Fibroblast of gingiva (primary cell): ENCODE measurements at regions not wholly inside any gene's neighbourhood (a gene's known extent, or its start where the extent isn't known, plus 50 kb on each side); places are given as distances from the start of the nearest gene placed in this dataset.

Experiments
- DNase-seq: peaks from one replicate; pipeline ENCODE4 v3.0.0-alpha.2; 2011; ENCODE audit warnings: low read depth

GRCh38 chr4:138749303-138749702 lies 266.3 kb upstream of the NOCT start:
- peak; percentile 61 for DNase-seq

- DNase-seq = no peak
These were observed 273.7 kb upstream of the NOCT start for GRCh38 chr4:138741766-138742377.

GRCh38 chr4:138740816-138741745 lies 274.5 kb upstream of the NOCT start:
- no peak for DNase-seq

GRCh38 chr4:138736362-138736761 lies 279.2 kb upstream of the NOCT start:
- DNase-seq = peak; percentile 21

GRCh38 chr4:138734746-138735145 lies 280.8 kb upstream of the NOCT start:
- DNase-seq = peak; percentile 84

GRCh38 chr4:138728566-138728965 lies 287.0 kb upstream of the NOCT start:
- DNase-seq = no peak

GRCh38 chr4:138727731-138728130 lies 287.9 kb upstream of the NOCT start:
- no peak for DNase-seq

- no peak for DNase-seq
These were observed 291.1 kb upstream of the NOCT start for GRCh38 chr4:138724530-138724929.

- no peak for DNase-seq
These were observed 298.8 kb upstream of the NOCT start for GRCh38 chr4:138716559-138717335.

GRCh38 chr4:138710297-138710696 lies 305.3 kb upstream of the NOCT start:
- no peak for DNase-seq

- no peak for DNase-seq
These were observed 305.7 kb upstream of the NOCT start for GRCh38 chr4:138709859-138710258.

- peak; percentile 57 for DNase-seq
These were observed 307.6 kb upstream of the NOCT start for GRCh38 chr4:138707746-138708677.

GRCh38 chr4:138706201-138706600 lies 309.4 kb upstream of the NOCT start:
- peak; percentile 14 for DNase-seq

GRCh38 chr4:138702190-138702824 lies 313.3 kb upstream of the NOCT start:
- no peak for DNase-seq

- DNase-seq = no peak
These were observed 316.9 kb upstream of the NOCT start for GRCh38 chr4:138698641-138699040.

- no peak for DNase-seq
These were observed 317.7 kb upstream of the NOCT start for GRCh38 chr4:138697851-138698250.

- no peak for DNase-seq
These were observed 318.8 kb upstream of the NOCT start for GRCh38 chr4:138696771-138697170.

GRCh38 chr4:138696058-138696457 lies 319.5 kb upstream of the NOCT start:
- DNase-seq = no peak

GRCh38 chr4:138693526-138693925 lies 322.1 kb upstream of the NOCT start:
- no peak for DNase-seq

- DNase-seq = no peak
These were observed 323.2 kb upstream of the NOCT start for GRCh38 chr4:138692411-138692810.

GRCh38 chr4:138689593-138689992 lies 326.0 kb upstream of the NOCT start:
- DNase-seq = no peak
